ENCODE measurements at regions not wholly inside any gene's neighbourhood (a gene's known extent, or its start where the extent isn't known, plus 50 kb on each side); places are given as distances from the start of the nearest gene placed in this dataset.

DNA sequence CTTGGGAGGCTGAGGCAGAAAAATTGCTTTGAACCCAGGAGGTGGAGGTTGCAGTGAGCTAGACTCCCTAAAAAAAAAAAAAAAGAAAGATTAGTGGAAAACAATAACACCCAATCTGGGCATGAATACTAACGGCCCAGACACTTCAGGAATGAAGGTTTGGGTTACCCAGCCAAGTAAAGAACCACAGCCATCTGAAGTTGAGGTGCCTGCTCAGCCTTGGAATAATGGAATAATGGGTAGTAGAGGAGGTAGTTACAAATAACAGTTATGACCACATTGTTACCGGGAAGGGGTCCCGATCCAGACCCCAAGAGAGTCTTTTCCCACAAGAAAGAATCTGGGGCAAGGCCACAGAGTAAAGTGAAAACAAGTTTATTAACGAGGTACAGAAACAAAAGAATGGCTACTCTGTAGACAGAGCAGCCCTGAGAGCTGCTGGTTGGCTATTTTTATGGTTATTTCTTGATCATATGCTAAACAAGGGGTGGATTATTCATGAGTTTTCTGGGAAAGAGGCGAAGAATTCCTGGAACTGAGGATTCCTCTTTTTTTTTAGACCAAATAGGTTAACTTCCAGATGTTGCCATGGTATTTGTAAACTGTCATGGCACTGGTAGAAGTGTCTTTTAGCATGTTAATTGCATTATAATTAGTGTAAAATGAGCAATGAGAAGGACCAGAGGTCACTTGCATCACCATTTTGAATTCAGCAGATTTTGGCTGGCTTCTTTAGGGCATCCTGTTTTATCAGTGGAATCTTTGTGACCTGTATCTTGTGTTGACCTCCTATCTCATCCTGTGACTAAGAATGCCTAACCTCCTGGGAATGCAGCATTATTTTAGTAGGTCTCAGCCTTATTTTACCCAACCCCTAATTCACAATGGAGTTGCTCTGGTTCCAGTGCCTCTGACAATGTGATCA, 96.2 kb upstream of the HAAO start:
- intact Hi-C loops (cut with micrococcal nuclease), result no loop called here

DNA sequence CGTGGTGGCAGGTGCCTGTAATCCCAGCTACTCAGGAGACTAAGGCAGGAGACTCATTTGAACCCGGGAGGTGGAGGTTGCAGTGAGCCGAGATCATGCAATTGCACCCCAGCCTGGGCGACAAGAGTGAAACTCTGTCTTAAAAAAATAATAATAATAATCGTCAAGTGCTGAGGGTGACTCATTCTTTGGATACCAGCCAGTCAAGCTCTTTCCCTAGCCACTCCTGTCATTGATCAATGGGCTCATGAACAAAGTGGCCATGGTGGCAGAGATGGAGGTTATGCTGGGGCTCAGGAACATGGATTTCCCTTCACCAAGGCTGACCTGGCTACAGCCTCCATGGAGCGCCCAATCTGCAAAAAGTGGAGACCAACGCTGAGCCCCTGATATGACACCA, 94.5 kb upstream of the HAAO start:
- intact Hi-C loops (cut with micrococcal nuclease), result no loop called here

DNA sequence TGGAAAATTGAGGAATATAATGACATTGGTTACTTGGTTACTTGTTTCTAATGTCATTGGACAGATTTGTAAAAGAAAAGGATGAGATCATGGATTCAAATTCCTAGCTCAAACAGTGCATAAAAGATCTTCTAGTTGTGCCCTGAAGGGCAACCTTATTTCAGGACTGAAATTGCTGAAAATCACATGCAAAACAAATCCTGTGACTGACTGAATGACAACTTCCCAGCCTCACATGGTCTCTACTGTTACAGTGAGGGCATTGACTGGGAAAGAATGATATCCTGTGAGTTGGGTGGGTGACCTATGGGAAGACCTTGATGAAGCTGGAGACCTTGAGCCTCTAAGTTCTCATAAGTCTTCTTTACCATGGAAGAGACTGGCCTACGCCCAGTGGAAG, 90.4 kb upstream of the HAAO start:
- intact Hi-C loops (cut with micrococcal nuclease), result no loop called here

DNA sequence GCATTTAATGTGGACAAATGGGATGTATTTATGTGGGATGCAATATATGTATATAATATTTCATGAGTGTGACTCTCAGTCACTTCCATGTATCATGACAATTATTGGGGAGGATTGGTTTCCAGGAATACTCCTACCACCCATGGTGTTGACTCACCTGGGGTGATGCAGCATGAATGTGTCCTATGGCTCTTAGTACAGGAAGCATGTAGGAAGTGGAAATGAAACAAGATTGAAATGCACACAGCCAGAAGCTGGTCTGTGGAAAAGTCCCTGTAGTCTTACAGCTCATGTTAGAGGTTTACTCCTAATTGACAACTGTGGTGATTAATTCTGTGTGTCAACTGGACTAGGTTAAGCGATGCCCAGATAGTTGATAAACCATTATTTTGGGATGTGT, 89.3 kb upstream of the HAAO start:
- intact Hi-C loops (cut with micrococcal nuclease), result no loop called here

DNA sequence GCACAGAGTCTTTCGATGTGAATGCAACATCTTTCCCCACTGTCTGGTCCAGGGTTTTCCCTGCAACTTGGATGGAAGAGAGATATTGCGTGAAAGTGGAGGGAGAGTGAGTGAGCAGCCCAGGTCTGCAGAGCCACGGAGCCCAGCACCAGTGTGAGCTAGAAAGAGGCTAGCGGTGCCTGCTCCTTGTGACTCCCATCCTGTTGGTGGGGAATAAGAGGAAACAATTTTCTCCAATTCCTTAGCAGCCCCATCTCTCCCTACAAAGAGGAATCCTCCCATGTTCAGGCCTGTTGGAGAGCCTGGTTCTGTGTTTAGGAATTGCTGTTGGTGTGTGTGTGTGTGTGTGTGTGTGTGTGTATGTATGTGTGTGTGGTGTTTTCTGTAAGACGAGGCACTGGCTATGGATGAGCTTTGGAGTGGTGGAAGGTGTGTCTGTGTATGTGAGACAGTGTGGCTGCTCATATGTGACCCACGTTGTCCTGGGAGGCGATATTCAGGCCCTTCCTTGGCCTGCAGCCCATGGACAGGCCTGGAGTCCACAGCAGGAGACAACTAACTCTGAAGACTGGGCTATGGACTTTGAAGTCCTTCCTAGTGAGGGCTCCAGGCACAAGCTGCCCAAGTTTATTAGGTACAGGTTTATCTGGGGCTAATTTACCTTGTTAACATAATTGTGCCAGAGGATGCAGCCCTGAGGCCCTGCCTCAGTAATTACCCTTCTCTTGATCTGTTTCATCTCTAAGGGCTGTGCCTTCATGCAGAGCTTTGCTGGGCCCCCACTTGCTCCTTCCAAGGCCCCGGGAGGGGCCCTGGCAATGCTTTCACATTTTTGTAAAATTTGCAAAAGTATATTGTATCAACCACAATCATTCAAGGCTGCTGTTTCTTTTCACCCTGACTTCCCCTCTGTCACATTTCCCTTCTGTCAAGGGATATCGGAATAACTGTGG, 88.6 kb upstream of the HAAO start:
- intact Hi-C loops (cut with micrococcal nuclease), result no loop called here

DNA sequence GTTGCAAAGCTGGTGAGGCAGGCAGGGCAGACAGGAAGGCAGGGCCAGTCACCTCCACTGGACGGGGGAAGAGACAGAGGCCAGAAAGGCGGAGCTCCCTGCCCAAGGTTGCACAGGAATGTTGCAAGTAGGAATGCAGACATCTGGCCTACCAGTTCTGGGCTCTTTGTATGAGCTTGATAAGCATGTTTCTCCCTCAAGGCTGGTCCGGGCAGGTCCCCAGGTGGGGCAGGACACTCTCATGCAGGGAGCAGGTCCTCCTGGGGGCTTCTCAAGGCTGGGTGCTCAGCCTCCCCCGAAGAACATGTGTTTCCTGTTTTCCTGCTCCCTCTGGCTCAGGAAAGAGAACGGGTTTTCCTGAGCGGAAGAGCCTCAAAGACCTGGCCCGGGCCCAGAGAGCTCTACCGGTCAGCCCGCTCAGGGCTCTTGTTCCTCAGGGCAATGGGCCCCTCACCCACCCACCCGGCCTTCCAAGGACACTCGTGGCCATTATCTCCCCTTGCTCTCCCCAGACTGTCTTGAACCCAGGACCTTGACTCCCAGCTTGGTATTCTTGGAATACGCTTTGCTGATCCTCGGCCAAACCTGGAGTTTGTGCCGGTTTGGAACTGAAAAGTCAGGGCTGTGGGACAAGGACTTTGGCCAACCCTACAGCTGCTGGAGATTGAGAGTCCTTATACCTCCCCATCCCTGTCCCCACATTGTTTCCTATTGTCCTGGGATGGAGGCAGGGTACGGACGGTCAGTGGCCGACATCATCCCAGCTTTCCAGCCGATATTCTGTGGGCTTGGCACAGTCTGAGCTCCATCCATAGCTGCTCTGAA, 87.7 kb upstream of the HAAO start:
- intact Hi-C loops (cut with micrococcal nuclease), result no loop called here

DNA sequence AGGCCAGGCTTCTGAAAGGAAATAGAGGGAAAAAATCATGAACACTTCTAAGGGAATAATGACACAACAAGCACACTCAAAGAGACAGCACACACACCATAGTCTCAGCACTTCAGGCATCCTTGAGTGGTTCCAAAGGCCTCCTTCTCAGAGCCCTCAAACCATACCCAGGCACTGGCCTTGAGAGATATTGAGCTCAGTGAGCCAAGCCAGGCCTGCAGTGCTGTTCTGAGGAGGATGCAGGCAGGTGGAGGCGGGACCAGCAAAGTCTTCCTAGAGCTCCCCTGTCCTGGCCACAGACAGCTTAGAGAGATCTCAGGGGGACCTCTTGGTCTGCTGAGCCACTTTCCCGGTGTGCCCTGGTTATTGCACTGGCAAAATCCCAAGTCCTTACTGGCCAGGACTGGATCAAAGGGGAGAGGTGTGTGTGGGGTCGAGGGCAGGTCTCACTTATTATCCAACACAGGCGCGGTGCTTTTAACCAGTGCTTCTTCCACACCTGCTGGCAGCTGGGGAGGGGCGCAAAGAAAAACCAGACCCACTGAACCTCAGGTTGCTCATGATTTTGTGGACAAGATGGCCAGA, 86.8 kb upstream of the HAAO start:
- intact Hi-C loops (cut with micrococcal nuclease), result no loop called here

DNA sequence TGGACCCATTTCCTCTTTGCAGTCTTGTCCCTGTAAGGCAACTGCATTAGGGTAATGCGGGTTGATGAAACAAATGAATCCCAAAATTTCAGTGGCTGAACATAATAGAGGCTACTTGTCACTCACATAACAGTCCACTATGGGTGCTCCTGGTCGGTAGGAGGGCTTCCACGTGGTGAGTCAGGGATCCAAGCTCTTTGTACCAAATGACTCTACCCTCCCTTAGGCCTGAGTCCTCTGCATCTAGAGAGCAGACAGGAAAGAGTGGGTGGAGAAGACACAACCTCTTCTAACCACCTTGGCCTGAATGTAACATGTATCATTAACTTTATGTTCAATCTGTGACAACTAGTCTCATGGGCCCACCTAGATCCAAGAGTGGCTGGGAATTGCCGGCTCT, 86.2 kb upstream of the HAAO start:
- intact Hi-C loops (cut with micrococcal nuclease), result no loop called here

DNA sequence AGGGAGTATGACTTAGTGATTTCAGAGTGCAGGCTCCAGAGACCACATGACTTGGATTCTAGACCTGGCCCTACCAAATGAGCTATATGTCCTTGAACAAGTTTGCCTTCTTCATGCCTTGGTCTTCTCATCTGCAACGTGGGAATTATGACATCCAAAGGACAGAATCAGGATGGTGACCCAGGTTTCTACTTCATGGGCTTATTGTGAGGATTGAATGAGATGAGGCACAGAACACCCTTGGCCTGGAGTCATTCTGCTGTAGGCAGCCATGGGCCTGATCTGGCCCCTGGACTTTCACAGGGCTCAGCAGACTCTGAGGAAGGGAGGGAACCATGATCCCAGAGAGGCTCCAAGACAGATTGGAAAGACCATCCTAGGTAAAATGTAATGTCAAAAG, 85.6 kb upstream of the HAAO start:
- intact Hi-C loops (cut with micrococcal nuclease), result no loop called here

DNA sequence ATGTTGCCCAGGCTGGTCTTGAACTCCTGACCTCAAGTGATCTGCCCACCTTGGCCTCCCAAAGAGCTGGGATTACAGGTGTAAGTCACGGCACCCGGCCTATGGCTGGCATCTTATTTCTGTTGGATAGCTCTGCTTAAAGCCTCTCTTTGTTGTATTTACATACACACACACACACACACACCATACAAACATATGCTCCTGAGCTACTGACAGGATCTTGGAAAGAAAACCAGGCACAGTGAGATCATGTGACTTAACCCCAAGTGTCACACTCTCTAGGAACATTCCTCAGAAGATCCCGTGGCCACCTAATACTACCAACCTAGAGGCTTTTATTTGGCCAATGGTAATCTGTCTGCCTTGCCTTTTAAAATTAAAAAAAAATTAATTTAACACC, 85.1 kb upstream of the HAAO start:
- intact Hi-C loops (cut with micrococcal nuclease), result no loop called here

DNA sequence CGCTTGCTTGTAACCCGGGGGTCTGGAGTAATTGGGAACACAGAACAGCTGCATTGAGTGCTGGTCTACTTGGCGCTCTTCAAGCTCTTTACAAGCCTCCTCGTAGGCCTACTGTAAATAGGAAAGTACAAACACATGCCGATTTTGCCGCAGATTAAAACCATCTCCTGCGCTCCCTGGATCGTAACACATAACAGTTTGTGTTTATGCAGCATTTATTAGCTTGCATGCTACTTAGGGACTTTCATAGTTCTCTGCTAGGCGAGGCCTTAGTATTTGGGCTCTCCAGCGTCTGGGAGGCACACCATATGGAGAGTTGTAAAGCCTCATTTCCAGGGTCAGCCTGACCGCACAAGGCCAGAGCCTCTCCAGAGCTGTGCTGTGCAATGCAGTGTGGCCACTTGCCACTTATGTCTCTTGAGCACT, 84.0 kb upstream of the HAAO start:
- intact Hi-C loops (cut with micrococcal nuclease), result no loop called here

DNA sequence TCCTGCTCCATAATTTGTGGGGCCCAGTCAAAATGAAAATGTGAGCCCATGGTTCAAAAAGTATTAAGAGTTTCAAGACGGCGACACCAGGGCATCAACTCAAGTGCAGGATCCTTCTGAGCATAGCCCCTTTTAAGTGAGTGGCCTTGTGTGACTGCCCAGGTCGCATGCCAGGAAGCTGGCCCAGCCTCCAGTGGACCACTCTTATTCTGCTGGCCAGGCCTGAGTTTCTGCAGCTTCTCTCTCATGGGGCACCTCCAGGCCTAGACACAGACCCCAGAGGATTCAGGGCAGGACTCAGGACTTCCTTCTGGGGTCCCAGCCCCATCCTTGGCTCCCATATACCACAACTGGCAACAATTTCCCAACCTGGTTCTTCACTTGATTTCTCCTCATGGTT, 83.5 kb upstream of the HAAO start:
- intact Hi-C loops (cut with micrococcal nuclease), result no loop called here

DNA sequence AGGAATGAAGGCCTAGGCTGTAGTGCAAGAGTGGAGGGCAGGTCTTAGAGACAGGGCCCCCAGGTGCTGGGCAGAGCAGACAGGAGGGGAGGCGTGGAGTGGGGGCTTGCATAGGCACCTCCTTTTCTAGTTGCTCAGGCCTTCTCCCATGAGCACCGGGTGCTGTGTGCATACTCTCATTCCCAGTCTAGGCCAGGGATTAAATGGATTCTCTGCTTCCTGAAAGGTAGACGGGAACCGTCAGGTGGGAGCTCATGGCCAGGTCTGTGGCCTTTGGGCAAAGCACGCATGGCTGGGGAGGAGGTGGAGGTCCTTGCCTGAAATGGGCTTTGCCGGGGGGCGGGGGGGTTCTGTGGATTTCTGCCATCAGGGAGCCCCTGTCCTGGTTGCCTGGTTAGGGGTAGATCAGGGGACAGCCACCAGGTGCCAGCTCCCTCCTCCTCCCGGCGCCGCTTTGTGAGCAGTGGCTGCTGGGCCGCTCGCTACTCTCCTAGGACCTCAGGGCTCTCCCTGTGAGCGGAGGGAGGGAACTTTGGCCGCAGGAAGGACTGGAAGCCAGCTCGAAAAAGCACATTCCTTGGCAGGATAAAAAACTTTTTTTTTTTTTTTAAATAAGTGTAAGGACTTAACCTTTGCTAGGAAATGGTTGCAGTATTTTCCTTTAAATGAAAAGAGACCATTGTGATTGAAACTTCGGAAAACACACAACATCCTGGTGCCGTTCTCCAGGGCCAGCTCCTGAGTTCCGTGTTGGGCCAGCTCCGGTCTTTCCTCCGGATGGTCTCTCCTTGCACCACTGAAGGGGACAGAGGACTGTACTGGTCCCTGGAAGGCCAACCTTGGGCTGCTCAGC, 82.8 kb upstream of the HAAO start:
- intact Hi-C loops (cut with micrococcal nuclease), result no loop called here

DNA sequence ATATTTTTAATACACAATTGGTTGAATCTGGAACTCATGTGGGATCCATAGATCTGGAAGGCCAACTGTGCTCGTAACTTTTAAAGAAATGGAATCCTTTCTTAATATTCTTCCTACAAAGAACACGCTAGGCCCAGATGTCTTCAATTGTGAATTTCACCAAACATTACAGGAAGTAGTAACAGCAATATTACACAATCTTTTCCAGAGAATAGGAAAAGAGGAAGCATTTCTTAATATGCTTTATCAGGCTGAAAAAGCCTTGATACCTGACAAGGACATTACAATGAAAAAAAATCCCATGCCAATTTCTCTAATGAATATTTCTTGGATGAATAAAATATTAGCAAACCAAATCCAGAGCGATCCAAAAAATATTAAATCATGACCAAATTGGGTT, 80.3 kb upstream of the HAAO start:
- intact Hi-C loops (cut with micrococcal nuclease), result no loop called here

DNA sequence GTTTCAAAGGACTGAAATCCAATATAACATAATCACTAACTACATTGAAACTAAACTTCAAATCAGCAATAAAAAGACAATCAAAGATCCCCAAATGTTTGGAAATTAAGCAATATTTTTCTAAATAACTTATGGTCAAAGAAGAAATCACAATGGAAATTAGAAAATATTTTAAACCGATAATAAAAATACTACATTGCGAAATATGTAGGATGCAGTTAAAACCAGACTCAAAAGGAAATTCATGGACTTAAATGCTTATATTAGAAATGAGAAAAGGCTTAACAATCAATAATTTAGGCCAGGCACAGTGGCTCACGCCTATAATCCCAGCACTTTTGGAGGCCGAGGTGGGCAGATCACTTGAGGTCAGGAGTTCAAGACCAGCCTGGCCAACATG, 79.0 kb upstream of the HAAO start:
- intact Hi-C loops (cut with micrococcal nuclease), result no loop called here

DNA sequence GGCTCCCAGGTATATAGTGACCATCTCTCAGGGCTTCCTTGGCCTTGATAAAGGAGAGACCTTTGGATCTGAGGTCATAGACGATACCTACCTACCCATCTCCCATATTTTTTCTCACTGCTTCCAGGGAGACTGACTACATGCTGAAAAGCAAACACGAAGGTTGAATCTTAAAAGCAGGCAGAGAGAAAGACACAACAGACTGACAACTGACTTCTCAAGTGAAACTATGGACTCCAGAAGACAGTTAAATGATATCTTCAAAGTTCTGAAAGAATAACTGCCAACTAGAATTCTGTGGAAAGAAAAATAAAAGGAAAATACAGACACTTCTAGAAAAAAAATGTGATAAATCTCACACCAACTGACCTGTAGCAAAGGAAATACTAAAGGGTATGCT, 76.5 kb upstream of the HAAO start:
- intact Hi-C loops (cut with micrococcal nuclease), result no loop called here

DNA sequence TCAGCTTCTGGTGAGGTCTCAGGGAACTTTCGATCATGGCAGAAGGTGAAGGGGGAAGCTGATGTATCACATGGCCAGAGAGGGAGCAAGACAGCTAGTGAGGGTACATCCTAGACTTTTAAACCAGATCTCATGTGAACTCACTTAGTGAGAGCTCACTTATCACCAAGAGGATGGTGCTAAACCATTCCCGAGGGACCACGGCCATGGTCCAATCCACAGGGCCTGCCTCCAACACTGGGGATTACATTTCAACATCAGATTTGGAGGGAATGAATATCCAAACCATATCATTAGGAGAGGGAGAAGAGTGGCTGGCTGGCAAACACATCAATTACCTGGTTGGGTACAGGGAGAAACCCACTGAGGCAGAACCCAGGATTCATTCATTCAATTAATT, 75.7 kb upstream of the HAAO start:
- intact Hi-C loops (cut with micrococcal nuclease), result no loop called here

DNA sequence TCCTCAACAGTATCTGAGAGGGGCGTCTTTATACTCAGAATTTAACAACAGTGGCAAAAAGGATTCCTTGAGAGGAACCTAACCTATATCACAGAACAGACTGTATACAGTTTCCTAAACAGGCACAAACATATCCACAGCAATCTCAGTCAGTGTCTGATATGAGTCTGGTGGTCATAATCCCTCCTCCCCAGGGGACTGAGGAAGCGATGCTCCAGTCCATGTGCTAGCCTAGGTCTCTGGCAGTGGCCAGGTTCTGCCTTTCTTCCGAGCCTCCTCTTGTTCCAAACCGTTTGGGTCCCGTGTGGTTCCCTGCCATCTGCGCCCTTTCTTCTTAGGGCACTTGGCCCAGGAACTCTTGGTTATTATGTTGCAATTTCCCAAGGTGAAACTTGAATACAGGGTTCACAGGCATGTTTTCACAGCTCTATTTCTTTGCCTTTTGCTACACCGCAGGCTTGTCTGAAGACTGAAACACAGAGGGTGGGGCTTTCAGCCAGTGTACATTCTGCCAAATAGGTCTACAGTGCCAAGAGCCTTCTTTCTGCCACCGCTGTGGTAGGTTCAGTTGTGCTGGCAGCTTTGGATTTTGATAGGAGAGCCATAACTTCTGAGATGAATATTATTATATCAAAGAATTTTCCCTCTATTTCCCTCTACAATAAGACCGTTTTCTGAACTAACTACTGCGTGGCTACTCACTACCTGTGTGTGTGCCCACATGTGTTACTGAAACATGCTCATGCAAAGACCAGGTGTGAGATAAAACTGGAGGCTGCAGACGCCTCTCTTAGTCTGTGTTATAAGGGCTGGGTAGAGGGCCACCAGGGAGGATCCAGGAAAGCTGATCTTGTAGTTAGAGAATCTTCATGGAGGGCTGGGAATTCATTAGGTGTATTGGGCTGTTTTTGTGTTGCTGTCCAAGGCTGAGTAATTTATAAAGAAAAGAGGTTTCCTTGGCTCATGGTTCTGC, 75.0 kb upstream of the HAAO start:
- intact Hi-C loops (cut with micrococcal nuclease), result no loop called here

Data from T-helper 2 cell treated with Interferon-gamma antibody and Interleukin-4, amounts not matched to agents 100 ng/mL and 5 ng/mL, for 36 hours (primary cell).